ENCODE measurements at regions not wholly inside any gene's neighbourhood (a gene's known extent, or its start where the extent isn't known, plus 50 kb on each side); places are given as distances from the start of the nearest gene placed in this dataset.

DNA sequence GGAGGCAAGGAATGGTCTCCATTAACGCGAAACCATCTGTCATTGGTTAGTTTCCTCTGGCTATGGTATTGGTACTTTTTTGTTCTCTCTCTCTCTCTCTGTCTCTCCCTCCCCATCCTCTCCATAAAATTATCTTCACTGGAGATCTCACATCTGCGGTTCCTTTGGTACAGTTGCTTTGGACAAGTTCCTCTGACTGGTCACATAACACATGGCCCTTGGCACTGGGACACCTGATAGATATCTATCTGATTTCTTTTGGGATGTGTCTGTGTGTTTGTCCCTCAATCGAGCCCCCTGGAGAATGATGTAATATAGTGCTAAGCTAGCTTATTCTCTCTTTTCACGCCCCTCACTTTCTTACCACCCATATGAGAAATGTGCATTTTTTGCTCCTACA lies 682.0 kb upstream of the B3GALT2 start:
- TF ChIP-seq, protein P1, sequence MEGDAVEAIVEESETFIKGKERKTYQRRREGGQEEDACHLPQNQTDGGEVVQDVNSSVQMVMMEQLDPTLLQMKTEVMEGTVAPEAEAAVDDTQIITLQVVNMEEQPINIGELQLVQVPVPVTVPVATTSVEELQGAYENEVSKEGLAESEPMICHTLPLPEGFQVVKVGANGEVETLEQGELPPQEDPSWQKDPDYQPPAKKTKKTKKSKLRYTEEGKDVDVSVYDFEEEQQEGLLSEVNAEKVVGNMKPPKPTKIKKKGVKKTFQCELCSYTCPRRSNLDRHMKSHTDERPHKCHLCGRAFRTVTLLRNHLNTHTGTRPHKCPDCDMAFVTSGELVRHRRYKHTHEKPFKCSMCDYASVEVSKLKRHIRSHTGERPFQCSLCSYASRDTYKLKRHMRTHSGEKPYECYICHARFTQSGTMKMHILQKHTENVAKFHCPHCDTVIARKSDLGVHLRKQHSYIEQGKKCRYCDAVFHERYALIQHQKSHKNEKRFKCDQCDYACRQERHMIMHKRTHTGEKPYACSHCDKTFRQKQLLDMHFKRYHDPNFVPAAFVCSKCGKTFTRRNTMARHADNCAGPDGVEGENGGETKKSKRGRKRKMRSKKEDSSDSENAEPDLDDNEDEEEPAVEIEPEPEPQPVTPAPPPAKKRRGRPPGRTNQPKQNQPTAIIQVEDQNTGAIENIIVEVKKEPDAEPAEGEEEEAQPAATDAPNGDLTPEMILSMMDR (IDR thresholded peaks at IDR 0.05 in 4 of 5, conservative IDR thresholded peaks at IDR 0.05 in 1 of 5), result no peak
- TF ChIP-seq POLR2A (IDR thresholded peaks at IDR 0.05), result no peak
